Right renal pelvis (tissue), 4 donors: ENCODE measurements at regions not wholly inside any gene's neighbourhood (a gene's known extent, or its start where the extent isn't known, plus 50 kb on each side); places are given as distances from the start of the nearest gene placed in this dataset.

Experiments
- DNase-seq, 4 donors: peaks; one replicate each; pipeline ENCODE4 v3.0.0-alpha.2; 2013; ENCODE audit warnings: low read depth in 4 of 4, low spot score in 3 of 4, missing footprints in 1 of 4

DNA sequence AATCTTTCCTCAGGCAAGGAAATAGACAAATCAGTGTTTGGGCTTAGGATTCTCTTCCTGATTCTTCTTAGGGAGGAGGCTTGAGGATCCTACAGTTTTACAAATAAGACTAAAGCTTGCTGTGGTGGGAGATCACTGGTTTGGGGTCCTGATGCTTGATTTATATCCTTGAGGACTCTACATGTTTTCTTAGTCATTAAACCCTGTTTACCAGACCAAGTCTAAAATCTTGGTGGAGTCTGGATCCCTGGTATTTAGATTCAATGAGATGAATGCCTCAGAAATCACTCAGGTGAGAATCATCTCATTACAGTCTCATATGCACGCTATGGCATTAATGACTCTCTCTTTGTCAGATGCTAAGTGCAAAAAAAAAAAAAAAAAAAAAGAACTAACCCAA is 304.3 kb upstream of the SALL1 start:
- DNase-seq = no peak

DNA sequence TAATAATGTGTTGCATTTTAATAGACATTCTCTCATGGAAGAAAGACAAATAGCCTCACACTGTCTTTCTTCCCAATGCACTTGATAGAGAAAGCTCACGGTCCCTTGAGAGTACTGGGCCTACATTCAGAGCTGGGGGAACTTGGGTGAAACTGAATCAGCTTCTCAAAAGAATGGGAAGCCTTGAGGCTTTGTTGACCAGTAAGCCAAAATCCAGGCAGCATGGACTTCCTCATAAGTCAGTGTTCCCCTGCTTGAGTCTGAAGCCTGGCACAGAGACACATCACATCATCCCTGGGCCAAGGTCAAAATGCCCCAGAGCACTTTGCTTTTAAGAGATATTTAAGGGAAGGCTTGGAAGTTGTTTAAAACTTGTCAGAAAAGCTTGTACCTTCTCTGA is 302.2 kb upstream of the SALL1 start:
- DNase-seq = no peak

DNA sequence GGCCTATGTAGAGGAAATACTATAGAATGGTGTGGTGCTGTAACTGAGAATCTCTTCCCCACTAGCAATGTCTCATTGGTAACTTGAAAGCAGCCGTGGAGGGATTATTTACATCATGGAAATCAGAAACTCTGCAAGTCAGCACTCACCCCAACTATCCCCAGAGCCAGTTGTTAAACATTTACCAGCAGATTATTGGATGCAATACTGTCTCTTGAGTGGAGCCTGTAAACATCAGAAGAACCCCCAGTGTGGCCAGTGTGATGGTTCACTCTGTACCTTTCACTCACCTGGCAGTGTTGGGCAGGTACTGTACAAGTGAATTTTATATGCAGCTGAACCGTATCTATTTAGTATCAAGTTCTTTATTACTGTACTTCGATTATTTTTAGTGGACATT is 299.8 kb upstream of the SALL1 start:
- DNase-seq = no peak

DNA sequence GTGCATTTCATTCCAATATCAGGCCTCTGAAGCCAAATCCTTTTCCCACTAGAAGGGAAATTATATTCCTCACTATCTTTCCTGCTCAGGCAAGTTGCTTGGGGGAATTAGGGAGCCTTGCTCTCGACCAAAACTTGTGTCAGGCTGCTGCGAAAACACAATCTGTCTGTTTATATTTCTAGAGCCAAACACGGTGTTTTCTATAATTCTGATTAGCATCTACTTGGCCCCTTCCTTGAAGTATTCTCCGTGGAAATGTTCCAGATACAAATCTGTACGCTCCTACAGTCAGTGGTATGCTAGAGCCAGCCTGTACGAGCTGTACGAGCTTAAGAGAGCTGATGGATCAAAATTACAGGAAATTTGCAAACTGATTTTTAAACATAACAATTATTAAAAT is 299.3 kb upstream of the SALL1 start:
- no peak for DNase-seq

DNA sequence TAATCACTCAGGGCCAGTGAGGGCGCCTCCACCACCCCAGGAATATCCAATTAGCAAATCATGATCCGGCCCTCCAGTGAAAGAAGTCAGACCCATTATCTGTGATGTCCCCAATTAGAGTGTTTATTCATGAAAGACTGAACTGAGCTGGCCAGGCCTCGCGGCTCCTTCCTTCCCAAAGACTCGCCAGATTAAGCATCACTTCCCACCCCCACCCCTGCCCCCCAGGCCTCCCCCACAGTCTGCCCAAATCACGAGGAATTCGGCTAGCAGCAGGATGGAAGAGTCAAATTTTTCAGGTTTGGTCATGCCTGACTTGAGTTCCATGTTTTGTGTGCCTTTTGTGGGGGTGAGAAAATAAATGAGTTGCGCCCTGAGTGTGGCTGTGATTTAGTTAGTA is 298.4 kb upstream of the SALL1 start:
- DNase-seq = no peak

DNA sequence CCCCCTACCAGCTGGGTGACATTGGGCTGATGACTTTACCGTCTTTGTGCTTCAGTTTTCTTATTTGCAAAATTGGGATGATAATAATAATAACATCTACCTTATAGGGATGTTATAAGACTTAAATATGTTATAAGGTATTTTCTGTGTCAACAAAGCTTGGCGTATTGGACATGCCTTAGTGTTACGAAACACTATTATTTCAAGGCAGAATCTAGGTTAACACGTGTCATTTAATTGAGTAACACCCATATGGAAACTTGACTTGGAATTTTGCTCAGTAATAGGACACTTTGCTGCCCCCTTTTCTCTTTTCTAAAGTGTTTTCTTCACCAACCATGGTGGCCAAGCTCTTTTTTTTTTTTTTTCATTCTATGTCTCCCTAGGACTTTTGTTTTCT is 294.2 kb upstream of the SALL1 start:
- DNase-seq = no peak

DNA sequence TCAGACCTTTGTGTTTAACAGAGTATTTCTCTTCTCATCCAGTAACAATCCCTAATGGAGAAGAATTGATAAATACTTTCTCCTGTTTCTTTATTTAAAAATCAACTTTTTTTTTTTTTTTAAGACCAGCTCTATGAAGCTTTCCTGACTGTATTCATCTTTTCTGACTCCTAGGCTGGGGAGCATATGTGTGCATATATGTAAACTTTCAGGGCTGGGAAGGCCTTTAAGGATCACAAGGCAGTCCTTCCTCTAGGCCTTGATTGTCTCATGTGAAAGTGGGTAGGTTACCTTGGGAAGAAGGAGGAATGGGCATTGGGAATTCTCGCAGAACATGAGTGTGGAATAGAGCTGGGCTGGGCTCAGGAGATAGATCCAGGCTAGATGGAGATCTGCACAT is 292.9 kb upstream of the SALL1 start:
- no peak for DNase-seq

DNA sequence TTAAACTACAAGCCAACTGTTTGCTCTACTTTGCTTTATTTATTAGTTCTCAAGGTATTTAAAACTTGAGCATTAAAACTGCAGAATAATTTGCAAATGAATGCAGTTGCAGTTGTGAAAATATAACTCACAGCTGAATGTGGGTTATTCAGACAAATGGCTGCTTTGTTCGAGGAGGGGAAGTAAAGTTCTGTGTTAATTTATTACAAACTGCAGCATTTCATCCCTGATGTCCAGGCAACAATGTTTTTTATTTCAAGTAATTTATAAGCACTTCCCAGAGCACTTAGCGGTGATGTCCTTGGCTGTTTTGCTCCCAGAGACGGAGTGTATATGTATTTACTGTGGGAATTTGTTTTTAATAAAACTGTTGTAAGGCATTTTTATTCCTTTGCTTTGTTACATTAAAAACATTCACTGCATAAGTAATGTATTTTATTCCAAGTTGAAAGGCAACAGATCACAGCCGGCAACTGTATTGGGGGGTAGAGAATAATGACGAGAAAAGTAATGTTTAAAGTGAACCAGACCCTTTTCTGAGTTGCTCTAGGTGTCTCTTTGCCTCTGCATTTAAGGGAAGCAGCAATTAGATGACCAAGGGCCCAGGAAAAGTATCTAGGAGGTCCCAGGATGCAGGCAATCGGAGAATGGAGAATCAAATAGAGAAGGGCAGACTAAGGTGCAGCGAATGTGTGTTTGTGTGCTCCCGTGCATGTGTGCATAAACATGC is 291.2 kb upstream of the SALL1 start:
- DNase-seq = no peak

DNA sequence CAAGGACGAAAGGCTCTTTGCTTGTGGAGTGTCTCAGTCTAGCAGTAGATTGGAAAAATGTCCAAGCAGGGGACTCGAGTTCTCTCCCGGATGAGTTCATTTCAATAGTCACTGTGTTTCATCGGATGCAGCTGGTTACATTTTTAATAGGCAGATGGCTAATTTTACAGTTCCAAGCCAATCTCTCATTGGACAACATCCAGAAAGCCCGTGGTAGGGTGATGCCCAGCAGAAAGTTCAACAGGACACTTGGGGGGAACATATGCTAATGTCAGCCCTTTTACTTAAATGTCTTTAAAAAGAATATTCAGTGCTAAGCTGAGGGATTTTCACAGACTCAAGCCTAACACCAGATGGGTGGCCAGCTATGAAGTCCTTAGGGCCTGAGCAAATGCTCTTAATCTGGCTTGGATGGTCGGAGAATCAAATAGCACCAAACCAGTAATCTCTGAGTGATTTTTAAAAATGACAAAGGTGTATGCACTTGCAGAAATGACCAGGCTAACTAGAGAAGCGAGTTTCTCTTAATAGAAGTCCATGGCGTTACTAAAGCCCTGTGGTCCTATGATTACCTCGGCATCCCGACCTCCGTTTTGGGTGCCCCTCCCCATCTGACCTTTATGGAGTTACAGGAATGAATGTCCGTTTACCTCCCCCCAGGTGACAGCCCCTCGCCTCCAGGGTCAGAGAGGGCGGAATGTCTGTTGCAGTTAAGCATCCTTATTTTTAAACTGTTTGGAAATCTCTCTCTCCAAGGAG is 289.2 kb upstream of the SALL1 start:
- DNase-seq = no peak

DNA sequence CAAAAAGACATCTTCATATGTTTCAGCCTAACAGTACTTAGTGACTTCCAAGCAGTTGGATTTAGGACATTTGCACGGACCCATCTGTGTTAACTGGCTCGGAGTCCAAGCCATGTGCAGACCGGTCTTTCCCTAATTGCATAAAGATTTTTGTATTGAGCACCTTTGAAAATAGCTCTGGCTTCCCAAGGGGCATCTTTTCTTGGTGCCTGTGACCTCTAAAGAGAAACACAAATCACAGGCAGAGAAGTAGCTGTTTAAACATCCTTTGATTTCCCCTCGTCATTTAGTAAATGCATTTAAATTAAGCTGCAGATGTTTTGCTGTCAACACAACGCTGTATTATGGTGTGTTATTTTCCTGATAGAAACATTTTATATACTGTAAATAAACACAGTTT is 288.2 kb upstream of the SALL1 start:
- DNase-seq = no peak

DNA sequence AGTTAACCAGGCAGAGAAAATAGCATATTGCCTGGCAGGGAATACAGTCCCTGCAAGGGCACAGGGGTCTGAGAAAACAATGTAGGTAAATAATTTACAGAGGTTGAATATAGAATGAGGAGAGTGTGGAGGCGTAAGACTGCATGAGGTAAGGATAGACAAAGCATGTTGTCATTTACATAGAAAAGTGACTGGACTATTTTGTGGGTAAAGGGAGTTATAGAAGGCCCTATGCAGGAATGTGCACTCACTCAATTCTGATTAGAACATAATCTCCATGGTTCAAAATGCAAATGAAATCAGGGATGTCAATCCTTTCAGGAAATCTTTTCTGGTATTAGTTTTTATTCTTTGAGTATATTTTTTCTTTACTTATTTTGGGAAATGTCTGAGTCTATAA is 285.7 kb upstream of the SALL1 start:
- DNase-seq = no peak

DNA sequence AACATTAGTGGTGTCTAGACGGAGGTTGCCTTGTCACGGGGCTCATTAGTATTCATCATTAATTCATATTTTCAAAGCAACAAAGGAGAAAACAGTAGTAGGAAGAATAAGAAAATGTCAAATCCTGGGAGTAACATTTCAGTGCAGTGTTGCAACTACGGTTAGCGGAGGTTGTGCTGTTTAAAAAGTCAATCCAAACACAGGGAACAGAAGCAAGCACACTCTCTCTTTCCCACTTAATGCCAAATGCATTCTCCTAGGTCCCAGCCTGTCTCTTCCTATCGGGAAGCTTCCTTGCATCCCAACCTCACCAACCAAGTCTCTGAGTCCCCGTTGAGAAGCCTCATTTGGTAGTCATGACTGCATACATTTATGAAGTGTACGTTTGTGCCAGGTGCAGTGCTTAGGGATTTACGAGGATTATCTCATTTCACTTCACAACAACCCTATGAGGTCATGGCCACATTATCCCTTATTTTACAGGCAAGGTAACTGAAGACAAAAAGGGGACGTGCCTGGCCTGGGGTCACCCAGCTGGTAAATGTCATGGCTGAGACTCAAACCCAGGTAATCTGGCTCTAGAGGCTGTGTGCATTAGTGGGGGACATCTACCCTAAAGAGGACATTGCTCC is 283.6 kb upstream of the SALL1 start:
- DNase-seq = no peak

DNA sequence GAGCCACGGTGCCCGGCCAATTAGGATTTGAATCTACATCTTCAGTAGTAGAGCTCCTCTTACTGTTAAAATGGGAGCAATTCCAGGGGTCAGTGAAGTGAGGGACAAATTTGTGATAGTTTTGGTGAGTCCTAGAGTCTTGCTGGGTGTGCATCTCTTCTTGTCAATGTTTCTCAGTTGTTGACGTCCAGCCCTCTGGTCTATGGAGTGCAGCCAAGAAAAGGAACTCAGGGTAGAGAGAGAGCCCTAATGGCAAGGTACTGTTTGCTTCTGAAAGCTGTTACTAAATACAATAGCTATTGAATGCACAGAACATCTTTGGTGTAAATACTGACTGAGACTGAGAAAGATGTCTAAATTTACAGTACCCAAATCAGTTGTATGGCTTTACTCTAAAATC is 282.5 kb upstream of the SALL1 start:
- DNase-seq = no peak

DNA sequence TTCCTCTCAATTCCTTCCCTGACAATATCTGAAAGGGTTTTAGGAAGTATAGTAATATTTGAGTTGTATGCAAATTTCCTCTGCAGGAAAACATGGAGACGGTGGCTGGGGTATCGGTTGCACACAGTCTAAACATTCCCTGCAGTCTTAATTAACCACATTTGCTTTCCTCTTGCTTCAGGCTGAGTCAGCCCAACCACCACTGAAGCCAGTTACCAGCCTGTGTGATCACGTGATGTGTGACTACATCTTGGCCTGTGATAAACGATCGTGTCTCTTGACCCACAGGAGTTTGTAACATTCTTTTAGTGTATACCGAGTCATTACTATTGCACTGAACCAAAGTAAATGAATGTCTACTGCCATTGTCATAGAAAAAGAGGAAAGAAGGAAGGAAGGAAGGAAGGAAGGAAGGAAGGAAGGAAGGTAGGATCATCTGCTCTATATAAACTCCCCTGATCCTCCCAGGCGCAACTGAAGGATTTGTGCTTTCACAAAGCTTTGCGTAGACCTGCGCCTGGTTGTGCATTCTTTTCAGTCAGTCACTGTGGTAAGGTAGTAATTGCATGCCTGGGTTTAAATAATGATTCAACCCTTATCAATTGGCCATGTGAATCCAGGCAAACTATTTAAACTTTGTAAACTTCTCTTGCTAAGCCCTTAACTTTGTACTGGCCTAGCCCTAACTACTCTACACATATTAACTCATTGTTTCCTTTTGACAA is 280.6 kb upstream of the SALL1 start:
- DNase-seq = no peak

DNA sequence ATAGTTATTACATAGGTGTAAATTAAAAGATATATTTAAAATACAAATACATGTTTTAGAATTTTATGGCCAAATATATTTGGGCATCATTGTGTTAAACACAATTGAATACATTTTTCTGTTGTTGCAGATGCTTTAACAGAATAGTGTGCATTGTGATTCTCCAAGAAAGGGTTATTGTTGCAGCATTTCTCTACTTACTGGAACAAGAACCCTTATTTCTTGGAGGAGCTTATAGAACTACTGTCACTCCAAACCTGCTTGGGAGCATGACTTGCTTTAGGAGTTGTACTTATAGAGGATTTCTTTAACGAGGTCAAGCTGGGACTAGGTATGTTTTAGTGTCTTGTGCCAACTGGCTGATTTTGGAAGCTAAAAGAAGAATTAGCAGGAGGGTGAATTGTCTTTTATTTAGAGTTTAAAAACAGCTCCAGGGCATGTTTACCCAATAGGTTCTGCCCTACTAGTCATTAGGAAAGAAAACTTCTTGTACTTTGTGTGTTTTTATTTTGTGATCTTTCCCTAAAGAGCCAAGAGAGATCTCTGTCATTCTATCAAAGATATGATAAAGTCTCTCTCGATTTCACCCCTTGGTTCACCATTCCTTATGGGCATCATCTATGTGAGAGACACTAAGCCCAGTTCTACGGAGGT is 279.8 kb upstream of the SALL1 start:
- DNase-seq = no peak

DNA sequence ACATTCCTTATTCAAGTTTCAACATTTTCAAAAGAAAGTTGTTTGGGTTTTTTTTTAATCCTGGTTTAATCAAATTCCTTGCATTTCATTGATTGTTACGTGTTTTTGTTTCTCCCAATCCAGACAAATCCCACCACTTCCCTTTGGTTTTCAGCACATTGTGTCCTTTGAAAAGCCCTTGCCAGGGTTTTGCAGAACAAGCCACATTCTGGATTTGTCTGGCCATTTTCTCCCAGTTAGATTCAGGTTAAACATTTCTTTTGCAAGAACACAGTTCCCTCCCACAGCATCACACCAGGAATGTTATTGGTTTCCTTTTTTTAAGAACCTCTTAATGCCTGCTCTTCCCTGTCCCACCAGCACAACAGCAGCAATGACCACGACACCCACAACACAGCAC is 278.0 kb upstream of the SALL1 start:
- DNase-seq = no peak

DNA sequence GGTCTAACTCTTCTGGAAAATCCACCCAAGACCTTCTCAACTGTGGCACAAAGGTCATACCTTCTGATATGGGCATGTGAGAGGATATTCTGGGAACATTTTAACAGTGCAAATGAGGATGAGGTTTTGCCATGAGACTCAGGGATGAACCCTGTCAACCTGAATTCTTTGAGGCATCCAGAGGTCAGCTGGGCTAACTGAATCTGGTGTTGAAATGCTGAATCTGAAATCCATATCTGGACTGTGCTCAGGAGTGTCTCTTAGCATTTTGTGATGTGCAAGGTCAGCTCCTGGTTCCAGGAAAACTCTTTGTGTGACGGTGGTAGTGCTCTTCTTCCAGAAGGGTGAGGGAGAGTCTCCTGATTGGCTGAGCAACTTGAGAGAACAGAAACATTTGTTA is 276.0 kb upstream of the SALL1 start:
- no peak for DNase-seq

DNA sequence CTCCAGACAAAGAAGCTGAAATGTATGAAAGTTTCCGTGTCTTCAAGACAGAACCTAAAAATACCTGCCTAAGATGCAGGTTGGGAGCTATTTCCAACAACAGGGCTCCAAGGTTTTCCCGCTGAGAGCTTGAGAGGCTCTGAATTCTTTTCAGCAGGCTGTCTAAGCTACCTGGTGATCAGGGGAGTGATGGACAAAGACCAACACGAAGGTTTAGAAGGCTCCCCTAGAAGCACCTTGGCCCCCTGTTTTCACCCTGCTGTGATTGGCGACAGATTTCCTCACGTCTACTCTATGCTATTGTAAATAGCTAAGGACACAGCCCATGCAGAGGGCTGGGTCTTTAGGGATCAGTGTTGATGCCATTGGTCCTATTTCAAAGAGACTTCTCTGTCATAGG is 275.2 kb upstream of the SALL1 start:
- no peak for DNase-seq

DNA sequence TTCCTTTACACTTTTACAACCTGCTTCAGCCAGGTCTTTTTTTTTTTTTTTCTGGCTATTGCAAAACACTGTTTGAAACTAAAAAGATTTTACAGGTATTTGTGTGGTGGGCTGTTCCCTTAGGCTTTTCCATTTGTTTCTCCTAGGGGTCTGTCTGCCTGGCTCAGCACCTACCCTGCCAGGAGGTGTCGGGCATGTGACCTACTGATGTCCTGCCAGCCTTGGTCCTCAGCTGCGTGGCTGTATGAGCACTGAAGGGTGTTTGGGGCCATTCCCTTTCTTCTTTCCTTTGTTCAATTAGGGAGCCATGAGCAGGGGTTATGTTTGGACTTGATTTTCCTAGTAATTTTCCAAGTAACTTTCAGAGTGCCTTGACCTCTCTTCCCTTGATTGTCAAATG is 269.2 kb upstream of the SALL1 start:
- no peak for DNase-seq

DNA sequence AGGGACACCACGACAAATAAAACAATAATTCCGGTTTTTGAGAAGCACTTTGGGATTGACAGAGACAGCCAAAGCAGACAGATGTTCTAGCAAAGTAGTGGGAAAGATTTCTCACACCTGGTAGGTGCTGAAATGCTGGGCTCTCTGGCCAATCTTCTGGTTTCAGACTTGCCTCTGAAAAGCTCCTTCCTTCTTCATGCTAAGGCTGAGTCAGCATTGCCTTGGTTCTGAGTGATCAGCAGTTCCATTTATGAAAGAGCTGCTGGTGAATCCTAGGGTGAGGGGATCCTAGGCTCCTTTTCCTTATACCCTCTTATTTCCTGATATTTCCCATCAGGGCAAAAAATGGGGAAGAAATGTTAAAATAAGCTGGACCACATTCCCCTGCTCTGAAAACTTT is 268.7 kb upstream of the SALL1 start:
- DNase-seq = no peak

DNA sequence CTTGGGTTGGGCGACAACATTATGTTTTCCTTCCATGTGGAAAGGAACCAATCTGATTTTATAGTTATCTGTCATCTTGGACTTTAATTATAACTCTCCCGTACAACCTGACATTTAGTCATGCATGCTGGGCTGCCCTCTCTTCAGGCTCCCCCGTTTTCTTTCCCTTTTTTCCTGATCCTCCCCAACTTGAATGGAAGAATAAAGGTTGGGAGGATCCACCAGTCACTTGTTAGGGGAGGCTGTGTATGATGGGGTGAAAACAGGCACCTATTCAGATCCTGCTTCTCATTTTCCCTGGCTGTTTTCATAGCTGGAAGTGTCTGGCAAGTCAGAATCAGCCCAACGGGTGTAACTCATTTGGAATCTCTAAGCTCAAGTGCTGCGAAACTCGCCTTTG is 267.2 kb upstream of the SALL1 start:
- DNase-seq = no peak
